ENCODE measurements at regions not wholly inside any gene's neighbourhood (a gene's known extent, or its start where the extent isn't known, plus 50 kb on each side); places are given as distances from the start of the nearest gene placed in this dataset.

GRCh38 chr1:112099979-112100378 is 110.5 kb upstream of the KCND3 start:
- TF ChIP-seq GABPB1 (CRISPR knock-in tag; IDR thresholded peaks at IDR 0.05), result no peak
- TF ChIP-seq, protein P1, sequence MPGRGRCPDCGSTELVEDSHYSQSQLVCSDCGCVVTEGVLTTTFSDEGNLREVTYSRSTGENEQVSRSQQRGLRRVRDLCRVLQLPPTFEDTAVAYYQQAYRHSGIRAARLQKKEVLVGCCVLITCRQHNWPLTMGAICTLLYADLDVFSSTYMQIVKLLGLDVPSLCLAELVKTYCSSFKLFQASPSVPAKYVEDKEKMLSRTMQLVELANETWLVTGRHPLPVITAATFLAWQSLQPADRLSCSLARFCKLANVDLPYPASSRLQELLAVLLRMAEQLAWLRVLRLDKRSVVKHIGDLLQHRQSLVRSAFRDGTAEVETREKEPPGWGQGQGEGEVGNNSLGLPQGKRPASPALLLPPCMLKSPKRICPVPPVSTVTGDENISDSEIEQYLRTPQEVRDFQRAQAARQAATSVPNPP (IDR thresholded peaks at IDR 0.05; ENCODE audit: borderline replicate concordance, insufficient read depth, insufficient read length), result no peak
- TF ChIP-seq BACH1 (tag; IDR thresholded peaks at IDR 0.05), result no peak
- TF ChIP-seq, protein P2, sequence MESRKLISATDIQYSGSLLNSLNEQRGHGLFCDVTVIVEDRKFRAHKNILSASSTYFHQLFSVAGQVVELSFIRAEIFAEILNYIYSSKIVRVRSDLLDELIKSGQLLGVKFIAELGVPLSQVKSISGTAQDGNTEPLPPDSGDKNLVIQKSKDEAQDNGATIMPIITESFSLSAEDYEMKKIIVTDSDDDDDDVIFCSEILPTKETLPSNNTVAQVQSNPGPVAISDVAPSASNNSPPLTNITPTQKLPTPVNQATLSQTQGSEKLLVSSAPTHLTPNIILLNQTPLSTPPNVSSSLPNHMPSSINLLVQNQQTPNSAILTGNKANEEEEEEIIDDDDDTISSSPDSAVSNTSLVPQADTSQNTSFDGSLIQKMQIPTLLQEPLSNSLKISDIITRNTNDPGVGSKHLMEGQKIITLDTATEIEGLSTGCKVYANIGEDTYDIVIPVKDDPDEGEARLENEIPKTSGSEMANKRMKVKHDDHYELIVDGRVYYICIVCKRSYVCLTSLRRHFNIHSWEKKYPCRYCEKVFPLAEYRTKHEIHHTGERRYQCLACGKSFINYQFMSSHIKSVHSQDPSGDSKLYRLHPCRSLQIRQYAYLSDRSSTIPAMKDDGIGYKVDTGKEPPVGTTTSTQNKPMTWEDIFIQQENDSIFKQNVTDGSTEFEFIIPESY (CRISPR knock-in tag; IDR thresholded peaks at IDR 0.05), result no peak
- no peak for TF ChIP-seq SP1 (CRISPR knock-in tag; IDR thresholded peaks at IDR 0.05)
- no peak for TF ChIP-seq PYGO2 (tag; IDR thresholded peaks at IDR 0.05)
- TF ChIP-seq ZNF24 (IDR thresholded peaks at IDR 0.05), result no peak
- no peak for TF ChIP-seq ZNF830 (CRISPR knock-in tag; IDR thresholded peaks at IDR 0.05)
- no peak for TF ChIP-seq KLF6 (CRISPR knock-in tag; IDR thresholded peaks at IDR 0.05; ENCODE audit: borderline replicate concordance)
- no peak for TF ChIP-seq ZNF589 (CRISPR knock-in tag; IDR thresholded peaks at IDR 0.05; ENCODE audit: low read depth)
- no peak for TF ChIP-seq NR2C2 (CRISPR knock-in tag; IDR thresholded peaks at IDR 0.05)
- TF ChIP-seq NR2C2 (tag; IDR thresholded peaks at IDR 0.05), result no peak

Measured in K562 (cell line).